AG09319 (cell line): ENCODE measurements at regions not wholly inside any gene's neighbourhood (a gene's known extent, or its start where the extent isn't known, plus 50 kb on each side); places are given as distances from the start of the nearest gene placed in this dataset.

ENCODE experiments used
- DNase-seq: peaks from one replicate; pipeline ENCODE4 v3.0.0-alpha.2; 2010; ENCODE audit warnings: low read depth; ENCODE audit errors: extremely low read depth
- CTCF ChIP-seq: IDR thresholded peaks from 2 replicates; pipeline ENCODE4 v1.5.1; 2011; ENCODE audit warnings: low read depth, mild to moderate bottlenecking, inconsistent platforms, low read length, moderate library complexity

GRCh38 chr3:16725972-16726371 lies 120.7 kb upstream of the DAZL start:
- DNase-seq = no peak

GRCh38 chr3:16728770-16729745 lies 123.8 kb upstream of the DAZL start:
- TF ChIP-seq CTCF = no peak
- no peak for DNase-seq

More at GRCh38 chr3:16725972-16726371, 120.7 kb upstream of the DAZL start:
- no peak for TF ChIP-seq CTCF

GRCh38 chr3:16738451-16738850 lies 133.2 kb upstream of the DAZL start:
- TF ChIP-seq CTCF = no peak
- DNase-seq = no peak

GRCh38 chr3:16739541-16740105 lies 134.4 kb upstream of the DAZL start:
- TF ChIP-seq CTCF = no peak
- DNase-seq = no peak

- peak; percentile 60 for DNase-seq
- no peak for TF ChIP-seq CTCF
Measured at GRCh38 chr3:16740515-16740914, 135.3 kb upstream of the DAZL start.

GRCh38 chr3:16741103-16741758 lies 136.0 kb upstream of the DAZL start:
- TF ChIP-seq CTCF = no peak
- peak; percentile 85 for DNase-seq

DNA sequence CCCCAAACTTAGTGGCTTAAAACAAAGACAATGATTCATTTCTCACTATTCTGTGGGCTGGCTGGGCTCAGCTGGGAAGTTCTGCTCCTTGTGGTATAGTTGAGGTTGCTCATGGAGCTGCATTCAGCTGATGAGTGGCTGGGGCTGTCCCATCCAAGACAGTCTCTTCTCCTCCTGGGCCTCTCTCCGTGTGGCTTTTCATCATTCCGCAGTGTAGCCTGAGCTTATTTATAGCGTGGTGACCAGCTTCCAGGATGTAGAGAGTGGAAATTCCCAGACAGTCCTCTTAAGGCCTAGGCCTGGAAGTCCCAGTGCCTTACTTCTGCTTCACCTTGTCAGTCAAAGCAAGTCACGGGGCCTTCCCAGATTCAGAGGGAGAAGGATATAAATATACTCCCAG lies 136.7 kb upstream of the DAZL start:
- no peak for TF ChIP-seq CTCF
- no peak for DNase-seq
